ENCODE measurements at regions not wholly inside any gene's neighbourhood (a gene's known extent, or its start where the extent isn't known, plus 50 kb on each side); places are given as distances from the start of the nearest gene placed in this dataset.
A peak's percentile ranks its signal among the peaks of the same experiment; 100 is the strongest.
"Not testable (repeated sequence)": the region's sequence is repeated elsewhere in the genome, so short reads cannot be mapped to it uniquely, and the experiment has no call there.

DNA sequence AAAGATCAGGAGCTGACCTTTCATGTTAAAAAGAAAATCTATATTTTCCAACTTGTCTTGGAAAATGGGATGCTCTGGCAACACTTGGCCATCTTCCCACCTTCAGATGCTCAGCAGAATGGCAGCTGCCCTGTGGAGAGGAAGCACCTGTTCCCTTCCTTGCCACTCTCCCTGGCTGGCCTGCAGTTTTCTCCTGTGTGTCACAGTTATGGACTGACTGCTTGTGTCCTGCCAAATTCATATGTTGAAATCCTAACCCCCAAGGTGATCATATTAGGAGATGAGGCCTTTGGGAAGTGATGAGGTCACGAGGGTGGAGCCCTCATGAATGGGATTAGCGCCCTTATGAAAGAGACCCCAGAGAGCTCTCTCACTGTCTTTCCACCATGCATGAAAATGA, 97.0 kb upstream of the PLGLB2 start:
- ATAC-seq, DNase-seq, H3K4me1 Mint-ChIP-seq, H3K4me3 Mint-ChIP-seq, H3K27me3 Mint-ChIP-seq, H3K9me3 Mint-ChIP-seq, H3K27ac Mint-ChIP-seq: not testable (repeated sequence)

DNA sequence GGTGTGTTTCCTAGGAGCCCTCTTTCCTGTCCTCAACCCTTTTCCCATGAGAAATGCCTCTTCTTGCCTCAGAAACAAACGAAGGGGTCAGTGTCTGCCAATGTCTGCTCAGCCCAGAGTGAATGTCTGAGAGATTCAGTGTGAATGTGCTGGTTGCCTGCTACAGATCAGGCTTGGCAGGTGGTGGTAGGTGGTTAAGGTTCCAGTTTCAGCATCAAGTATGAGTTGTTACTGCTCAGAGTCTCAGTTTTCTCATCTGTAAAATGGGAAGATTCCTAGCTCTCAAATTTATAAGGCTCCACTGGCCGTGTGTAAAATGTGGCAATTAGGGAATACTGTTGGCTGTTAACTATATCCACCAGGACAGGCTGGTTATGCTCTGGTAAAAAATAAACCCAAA, 96.3 kb upstream of the PLGLB2 start:
- ATAC-seq, H3K27ac Mint-ChIP-seq: not testable (repeated sequence)

DNA sequence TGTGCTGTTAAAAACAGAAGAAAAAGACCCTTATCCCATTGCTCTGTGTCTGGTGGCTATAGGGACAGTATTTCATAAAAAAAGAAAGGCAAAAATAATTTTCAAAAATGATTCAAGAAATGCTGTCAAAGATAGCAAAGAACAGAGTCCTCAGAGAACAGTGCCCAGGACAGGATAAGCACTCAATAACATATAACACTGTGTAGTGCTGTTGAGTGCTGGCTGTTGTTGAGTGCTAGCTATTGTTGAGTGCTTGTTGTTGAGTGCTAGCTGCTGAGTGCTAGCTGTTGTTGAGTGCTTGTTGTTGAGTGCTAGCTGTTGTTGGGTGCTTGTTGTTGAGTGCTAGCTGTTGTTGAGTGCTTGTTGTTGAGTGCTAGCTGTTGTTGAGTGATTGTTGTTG, 94.5 kb upstream of the PLGLB2 start:
- H3K27me3 Mint-ChIP-seq, H3K4me3 Mint-ChIP-seq: not testable (repeated sequence)

More for the DNA sequence above, 96.3 kb upstream of the PLGLB2 start:
- not testable (repeated sequence) for H3K4me1 Mint-ChIP-seq, DNase-seq, H3K4me3 Mint-ChIP-seq, H3K27me3 Mint-ChIP-seq, H3K9me3 Mint-ChIP-seq

DNA sequence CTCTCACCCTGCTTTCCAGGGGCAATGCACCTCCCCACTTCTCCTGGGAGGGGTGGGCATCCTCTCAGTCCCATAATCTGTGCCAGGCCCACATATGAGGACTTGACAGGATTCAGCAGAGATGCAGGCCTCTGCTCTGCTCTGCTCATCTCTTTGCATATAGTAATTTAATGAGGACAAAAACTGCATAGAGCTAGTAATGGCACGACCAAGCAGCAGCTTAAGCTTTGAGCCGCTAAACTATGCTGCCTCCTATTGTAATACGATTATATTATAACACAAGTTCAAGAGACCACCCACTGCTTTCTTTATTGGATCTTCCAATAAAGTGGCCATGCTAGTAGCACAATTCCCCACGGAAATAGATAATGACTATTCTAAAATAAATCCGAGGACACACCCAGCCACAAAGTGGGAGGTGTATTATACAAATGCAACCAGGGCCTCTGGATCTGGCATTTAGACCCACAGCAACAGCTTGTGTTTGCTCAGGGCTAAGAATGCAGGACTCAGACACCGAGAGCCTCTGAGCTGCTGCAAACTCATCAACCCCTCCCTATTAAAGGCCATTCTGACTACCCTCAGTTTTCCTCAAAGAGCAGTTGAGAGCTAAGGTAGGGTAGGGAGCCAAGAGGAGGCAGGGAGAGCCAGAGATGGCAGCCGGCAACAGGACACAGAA, 93.6 kb upstream of the PLGLB2 start:
- H3K9me3 Mint-ChIP-seq, ATAC-seq: not testable (repeated sequence)

More for the DNA sequence above, 94.5 kb upstream of the PLGLB2 start:
- not testable (repeated sequence) for H3K9me3 Mint-ChIP-seq, DNase-seq, ATAC-seq, H3K27ac Mint-ChIP-seq, H3K4me1 Mint-ChIP-seq

DNA sequence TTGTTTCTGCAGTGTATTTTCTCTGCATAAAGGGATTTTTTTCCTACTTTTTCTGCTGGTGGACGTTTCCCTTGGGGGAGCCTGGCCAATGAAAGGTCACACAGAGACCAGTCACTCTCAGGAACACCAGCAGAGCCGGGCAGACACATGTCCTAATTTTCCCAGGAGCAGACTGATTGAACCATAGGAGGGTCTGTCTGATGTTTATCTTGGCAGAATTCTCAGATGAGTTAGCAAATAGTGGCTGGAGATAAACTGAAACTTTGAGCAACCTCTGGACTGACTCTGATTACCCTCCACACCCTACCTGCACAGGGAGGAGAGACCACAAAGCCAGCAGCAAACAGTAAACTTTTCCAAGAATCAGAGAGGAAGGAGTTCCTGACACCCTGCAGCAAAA, 90.0 kb upstream of the PLGLB2 start:
- not testable (repeated sequence) for H3K4me3 Mint-ChIP-seq, H3K27ac Mint-ChIP-seq, H3K4me1 Mint-ChIP-seq, H3K27me3 Mint-ChIP-seq, DNase-seq, H3K9me3 Mint-ChIP-seq
- peak; percentile 40 for ATAC-seq

More for the DNA sequence above, 93.6 kb upstream of the PLGLB2 start:
- not testable (repeated sequence) for H3K4me1 Mint-ChIP-seq, H3K27ac Mint-ChIP-seq, H3K4me3 Mint-ChIP-seq, DNase-seq, H3K27me3 Mint-ChIP-seq

DNA sequence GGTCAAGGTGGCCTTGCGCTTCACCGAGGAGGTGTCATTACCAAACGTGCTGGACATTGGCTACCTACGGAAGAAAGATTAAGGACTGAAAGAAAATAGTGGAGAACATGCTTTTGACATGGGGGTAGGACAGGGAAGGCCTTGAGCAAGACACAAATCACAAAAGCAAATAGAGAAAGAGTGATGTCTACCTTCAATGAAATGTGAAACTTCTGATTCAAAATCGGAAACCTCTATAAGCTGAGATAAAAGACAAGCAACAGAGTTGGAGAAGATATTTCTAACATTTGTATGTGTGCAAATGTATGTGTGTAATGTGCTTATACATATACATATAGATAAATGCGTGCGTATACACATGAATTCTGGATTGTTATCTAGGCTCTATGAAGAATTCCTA, 89.5 kb upstream of the PLGLB2 start:
- not testable (repeated sequence) for H3K4me1 Mint-ChIP-seq, H3K27ac Mint-ChIP-seq, H3K9me3 Mint-ChIP-seq, DNase-seq, H3K27me3 Mint-ChIP-seq, H3K4me3 Mint-ChIP-seq
- peak; percentile 69 for ATAC-seq

DNA sequence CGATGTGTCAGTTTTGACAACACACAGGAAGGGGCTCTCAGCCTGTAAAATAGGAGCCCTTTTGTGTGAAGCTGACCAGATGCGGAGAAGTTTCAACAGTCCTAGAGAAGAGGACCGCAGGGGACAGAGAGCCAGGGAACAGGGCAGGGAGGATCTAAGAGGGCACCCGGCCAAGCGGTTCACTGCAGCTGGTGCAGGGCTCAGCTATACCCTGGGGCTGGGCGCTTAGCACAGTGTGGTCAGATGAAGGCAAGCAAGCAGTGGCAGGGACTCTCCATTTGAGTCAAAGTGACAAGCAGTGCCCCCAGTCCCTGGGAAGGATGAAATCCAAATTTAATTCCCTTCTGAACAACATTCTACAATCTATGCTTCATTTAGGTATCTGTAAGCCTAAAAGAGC, 88.9 kb upstream of the PLGLB2 start:
- H3K4me3 Mint-ChIP-seq, H3K9me3 Mint-ChIP-seq, H3K4me1 Mint-ChIP-seq, H3K27ac Mint-ChIP-seq, H3K27me3 Mint-ChIP-seq, DNase-seq: not testable (repeated sequence)
- ATAC-seq: peak; percentile 43

DNA sequence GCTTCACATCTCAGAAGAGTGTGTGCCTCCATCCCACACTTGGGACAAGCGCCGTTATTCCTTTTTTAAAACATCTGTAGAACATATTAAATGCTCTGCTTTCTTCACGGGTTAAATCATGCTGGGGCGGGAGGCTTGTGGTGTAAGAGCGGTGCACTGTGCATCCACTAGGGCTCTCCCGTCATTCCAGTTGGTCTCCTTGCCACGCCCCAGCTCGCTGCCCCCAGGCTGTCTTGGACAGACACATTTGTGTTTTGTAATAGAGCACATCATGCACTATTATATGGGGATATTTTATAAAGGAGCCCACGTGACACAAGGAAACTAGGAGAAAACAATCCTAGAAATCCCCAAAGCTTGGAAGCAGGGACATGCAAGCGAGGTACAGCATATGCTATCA, 87.7 kb upstream of the PLGLB2 start:
- not testable (repeated sequence) for H3K27ac Mint-ChIP-seq, H3K4me1 Mint-ChIP-seq, ATAC-seq

DNA sequence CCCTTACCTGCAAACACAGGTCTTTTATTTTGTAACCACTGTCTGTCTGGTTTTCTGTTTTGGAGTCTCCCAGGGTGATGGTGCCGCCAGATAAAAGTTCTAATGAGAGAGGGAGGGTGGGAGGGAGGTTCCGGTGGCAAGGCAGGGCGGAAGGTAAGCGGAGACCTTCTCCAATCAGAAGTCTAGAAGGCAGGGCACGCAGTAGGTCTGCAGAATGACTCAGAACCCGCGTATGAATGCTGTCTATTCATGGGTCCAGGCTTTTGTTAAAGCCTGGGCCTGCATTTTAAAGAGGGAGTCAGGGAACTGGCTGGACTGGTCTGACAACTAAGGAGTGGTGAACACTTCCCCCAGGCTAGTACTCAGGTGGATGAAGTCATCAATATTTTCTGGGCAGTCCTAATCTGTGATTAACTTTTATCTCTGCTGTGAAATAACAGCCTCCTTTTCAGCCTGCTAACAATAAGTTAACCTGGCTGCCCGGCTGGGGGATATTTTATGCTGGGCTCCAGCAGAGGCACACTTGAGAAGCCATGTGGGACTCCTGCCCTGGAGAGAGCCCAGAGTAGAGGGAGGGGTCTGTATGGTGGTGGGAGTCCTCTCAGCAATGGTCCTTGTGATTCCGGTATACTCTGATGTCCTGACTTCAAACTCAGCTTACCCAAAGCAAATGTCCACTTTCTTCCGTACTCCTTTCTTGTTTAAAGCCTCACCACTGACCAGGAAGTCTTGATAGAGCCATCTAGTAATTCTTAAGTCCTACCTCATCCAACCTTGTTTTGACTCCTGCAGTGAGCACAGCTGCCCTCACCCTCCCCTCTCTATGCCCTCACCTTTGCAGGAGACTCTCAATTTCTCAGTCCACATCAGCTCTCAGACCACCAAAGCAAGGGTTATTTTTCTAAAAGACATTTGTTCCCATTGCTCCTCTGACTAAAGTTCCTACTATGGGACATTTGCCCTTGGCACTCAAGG, 85.3 kb upstream of the PLGLB2 start:
- not testable (repeated sequence) for H3K4me1 Mint-ChIP-seq, ATAC-seq, H3K4me3 Mint-ChIP-seq, DNase-seq, H3K27me3 Mint-ChIP-seq, H3K27ac Mint-ChIP-seq, H3K9me3 Mint-ChIP-seq

More for the DNA sequence above, 87.7 kb upstream of the PLGLB2 start:
- not testable (repeated sequence) for H3K4me3 Mint-ChIP-seq, DNase-seq, H3K27me3 Mint-ChIP-seq, H3K9me3 Mint-ChIP-seq

DNA sequence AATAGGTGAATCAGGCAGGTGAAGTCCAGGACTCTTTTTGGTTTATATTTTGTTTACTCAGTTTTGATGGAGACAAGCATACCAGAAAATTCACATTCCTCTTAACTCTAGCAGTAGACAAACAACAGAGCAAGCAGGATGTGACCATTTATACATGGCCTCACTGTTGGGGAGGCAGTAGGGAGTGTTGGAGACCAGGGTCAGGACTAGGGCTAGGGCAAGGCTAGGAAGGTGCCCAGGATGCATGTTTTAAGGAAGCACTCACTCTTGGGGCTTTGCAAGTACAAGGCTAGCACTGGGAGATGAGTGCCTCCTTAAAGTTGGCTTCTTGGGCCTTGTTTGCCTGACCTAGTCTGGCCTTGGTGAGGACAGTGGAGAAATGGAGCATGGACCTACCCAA, 84.5 kb upstream of the PLGLB2 start:
- not testable (repeated sequence) for H3K4me1 Mint-ChIP-seq

DNA sequence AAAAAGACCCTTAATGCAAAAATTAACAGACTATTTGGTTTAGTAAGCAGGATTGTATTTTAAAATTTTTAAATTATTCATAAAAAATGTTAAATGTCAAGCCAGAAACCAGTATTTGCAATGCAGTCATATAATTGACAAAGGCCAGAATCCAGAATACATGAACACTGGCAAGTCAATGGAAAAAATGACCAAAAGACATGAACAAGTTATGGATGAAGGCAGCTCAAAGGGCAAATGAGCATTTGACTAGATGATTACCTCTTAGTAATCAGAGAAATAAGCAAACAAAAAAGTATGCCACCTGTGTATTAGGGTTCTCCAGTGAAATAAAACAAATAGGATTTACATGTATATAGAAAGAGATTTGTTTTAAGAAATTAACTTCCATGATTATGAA, 80.9 kb upstream of the PLGLB2 start:
- not testable (repeated sequence) for DNase-seq, H3K4me3 Mint-ChIP-seq, H3K27ac Mint-ChIP-seq, H3K27me3 Mint-ChIP-seq, H3K9me3 Mint-ChIP-seq, H3K4me1 Mint-ChIP-seq, ATAC-seq

More for the DNA sequence above, 84.5 kb upstream of the PLGLB2 start:
- ATAC-seq, H3K27ac Mint-ChIP-seq, H3K9me3 Mint-ChIP-seq, H3K27me3 Mint-ChIP-seq, DNase-seq, H3K4me3 Mint-ChIP-seq: not testable (repeated sequence)

DNA sequence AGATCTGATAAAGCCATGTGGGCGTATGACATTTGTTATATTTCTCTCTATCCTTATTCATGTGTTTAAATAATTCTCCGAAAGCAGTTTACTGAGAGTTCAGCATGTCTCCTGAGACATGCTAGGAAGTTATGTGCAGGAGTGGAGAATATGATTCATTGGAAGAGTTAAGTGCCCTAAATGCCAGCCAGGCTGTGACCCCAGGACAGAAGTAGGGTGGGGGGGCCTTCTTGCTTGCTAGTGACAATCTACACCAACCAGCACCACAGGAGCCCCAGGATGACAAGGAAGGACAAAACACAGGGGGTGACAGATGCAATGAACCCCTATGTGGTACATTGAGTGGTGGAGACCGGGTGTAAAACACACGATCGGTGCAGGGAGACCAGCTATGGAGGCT, 79.5 kb upstream of the PLGLB2 start:
- DNase-seq, H3K27me3 Mint-ChIP-seq, ATAC-seq, H3K9me3 Mint-ChIP-seq, H3K4me1 Mint-ChIP-seq, H3K4me3 Mint-ChIP-seq, H3K27ac Mint-ChIP-seq: not testable (repeated sequence)

DNA sequence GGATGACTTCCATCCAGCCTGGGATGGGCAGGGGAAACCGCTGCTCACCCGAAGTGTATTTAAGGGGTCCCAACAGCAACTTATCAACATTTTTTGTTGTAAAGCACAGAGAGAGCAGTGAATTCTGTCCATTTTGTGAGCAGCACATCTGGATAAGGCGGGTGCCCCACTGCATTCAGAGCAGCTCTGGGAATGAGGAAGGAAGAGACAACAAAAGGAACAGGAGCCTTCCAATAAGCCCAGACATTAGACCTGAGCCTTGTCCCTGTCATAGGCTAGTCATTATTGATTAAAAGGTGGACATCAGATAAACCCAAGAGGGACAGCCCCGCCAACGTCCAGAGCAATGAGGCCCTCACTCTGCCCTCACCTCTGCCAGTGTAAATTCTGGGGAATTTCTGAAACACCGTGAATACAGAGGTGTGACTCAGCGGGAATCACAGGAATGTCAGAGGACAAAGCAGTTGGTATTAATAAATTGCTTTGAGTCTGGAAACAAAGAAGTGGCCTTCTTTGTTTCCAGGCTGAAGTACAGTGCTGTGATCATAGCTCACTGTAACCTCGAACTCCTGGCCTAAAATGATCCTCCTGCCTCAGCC, 78.2 kb upstream of the PLGLB2 start:
- ATAC-seq, DNase-seq: not testable (repeated sequence)

DNA sequence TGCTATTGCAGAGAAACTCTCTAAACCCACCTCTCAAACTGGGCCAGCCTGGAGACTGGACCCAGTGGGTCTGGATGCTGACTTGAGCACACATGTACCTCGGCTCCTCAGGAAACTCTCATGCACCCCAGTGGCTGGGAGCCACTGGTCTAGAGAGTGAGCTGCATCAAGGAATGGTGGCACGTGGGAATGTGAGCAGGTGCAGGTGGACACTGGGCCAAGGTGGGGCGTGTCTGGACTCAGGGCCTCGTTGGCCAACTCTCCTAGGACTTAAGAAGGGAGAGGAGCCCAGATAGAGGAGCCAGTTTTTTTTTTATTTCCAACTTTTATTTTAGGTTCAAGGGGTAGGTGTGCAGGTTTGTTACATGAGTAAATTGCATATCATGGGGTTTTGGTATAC, 75.5 kb upstream of the PLGLB2 start:
- not testable (repeated sequence) for DNase-seq, ATAC-seq, H3K27ac Mint-ChIP-seq

More for the DNA sequence above, 78.2 kb upstream of the PLGLB2 start:
- not testable (repeated sequence) for H3K27ac Mint-ChIP-seq, H3K4me1 Mint-ChIP-seq, H3K9me3 Mint-ChIP-seq, H3K4me3 Mint-ChIP-seq, H3K27me3 Mint-ChIP-seq

DNA sequence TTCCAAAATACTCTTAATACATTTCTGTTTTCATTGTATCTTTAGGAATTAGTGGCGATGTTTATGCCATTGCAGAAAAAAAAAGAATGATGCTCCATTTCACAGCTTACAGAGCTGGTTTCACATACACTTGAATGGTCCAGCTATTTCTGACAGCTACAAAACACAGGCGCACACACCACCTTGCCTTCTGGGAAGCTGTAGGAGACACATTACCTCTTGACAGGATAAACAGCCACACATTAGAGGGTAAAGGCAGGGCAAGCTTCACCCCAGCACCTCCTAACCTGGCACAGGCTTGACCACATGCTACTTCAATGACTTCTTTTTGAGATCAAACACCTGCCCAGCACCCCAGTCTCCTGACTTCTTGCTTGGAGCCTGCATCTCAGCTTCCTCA, 73.2 kb upstream of the PLGLB2 start:
- H3K27me3 Mint-ChIP-seq, H3K9me3 Mint-ChIP-seq, DNase-seq, H3K27ac Mint-ChIP-seq, H3K4me3 Mint-ChIP-seq, ATAC-seq: not testable (repeated sequence)
- peaks cover 13% of the 10 kb centered on the region for H3K4me1 Mint-ChIP-seq

More for the DNA sequence above, 75.5 kb upstream of the PLGLB2 start:
- H3K4me3 Mint-ChIP-seq, H3K9me3 Mint-ChIP-seq, H3K27me3 Mint-ChIP-seq, H3K4me1 Mint-ChIP-seq: not testable (repeated sequence)

DNA sequence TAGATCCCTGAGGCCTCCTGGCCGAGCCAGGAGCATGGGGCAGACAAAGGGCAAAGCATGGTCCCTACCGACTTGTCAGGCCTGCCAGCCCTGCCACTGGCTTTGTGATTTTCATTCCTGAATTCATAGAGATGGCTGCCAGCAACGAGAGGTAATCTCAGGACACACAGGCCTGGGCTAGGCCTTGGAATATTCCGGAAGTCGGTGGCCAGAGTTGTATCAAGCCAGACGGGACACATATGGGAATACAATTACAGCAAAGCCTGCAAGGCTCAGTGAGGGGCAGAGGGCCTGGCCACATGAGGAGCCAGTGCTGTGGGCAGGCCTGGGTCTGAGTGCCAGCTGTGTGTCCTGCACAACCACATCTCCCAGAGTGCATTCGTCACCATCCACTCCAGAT, 72.4 kb upstream of the PLGLB2 start:
- ATAC-seq, H3K27me3 Mint-ChIP-seq, H3K9me3 Mint-ChIP-seq: not testable (repeated sequence)

More for the DNA sequence above, 72.4 kb upstream of the PLGLB2 start:
- H3K27ac Mint-ChIP-seq, H3K4me3 Mint-ChIP-seq, DNase-seq: not testable (repeated sequence)
- H3K4me1 Mint-ChIP-seq: peaks cover 11% of the 10 kb centered on the region
